B cell (primary cell): ENCODE measurements at regions not wholly inside any gene's neighbourhood (a gene's known extent, or its start where the extent isn't known, plus 50 kb on each side); places are given as distances from the start of the nearest gene placed in this dataset.

Experiments used
- EZH2 ChIP-seq: IDR thresholded peaks from 2 replicates; pipeline ENCODE4 v1.6.1; 2012; ENCODE audit warnings: borderline replicate concordance, low read depth, mild to moderate bottlenecking, moderate library complexity, low read length; ENCODE audit not compliant: insufficient read depth, poor library complexity, severe bottlenecking
- TF ChIP-seq, protein P1 (sequence below): fragments of 200-600 bp; IDR thresholded peaks from one replicate; pipeline ENCODE4 v1.8.0; 2022; ENCODE audit warnings: antibody characterized with exemption, mild to moderate bottlenecking

DNA sequence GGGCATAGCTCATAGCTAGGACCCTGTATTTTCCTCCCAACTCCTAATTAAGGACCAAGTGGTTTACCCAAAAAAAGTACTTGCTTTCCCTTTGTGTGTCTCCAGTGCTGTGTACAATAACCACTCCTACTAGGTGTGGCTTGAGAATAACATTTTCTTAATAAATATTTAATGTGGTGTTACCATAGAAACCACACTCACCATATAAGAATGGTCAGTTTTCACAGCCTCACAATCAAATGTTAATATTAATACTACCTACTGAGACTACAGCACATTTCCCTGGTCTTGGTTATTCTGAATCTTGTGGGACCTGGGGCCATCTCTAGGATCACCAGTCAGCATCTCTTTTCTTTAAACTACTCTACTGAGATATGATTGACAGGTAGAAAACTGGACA lies 83.5 kb upstream of the BCAR3 start:
- TF ChIP-seq, protein P1, sequence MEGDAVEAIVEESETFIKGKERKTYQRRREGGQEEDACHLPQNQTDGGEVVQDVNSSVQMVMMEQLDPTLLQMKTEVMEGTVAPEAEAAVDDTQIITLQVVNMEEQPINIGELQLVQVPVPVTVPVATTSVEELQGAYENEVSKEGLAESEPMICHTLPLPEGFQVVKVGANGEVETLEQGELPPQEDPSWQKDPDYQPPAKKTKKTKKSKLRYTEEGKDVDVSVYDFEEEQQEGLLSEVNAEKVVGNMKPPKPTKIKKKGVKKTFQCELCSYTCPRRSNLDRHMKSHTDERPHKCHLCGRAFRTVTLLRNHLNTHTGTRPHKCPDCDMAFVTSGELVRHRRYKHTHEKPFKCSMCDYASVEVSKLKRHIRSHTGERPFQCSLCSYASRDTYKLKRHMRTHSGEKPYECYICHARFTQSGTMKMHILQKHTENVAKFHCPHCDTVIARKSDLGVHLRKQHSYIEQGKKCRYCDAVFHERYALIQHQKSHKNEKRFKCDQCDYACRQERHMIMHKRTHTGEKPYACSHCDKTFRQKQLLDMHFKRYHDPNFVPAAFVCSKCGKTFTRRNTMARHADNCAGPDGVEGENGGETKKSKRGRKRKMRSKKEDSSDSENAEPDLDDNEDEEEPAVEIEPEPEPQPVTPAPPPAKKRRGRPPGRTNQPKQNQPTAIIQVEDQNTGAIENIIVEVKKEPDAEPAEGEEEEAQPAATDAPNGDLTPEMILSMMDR: no peak
- no peak for TF ChIP-seq EZH2
